ENCODE measurements at regions not wholly inside any gene's neighbourhood (a gene's known extent, or its start where the extent isn't known, plus 50 kb on each side); places are given as distances from the start of the nearest gene placed in this dataset.

DNA sequence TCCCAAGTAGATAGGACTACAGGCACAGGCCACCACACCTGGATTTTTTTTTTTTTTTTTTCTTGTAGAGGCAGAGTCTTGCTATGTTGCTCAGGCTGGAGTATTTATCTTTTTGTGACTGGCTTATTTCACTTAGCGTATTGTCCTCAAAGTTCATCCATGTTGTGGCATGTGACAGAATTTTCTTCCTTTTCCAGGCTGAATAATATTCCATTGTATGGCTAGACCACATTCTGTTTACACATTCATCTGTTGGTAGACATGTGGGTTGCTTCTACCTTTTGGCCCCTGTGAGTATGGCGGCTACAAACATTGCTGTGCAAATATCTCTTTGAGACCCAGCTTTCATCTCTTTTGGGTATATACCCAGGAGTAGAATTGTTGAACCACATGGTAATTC is 160.2 kb upstream of the SMAD3 start:
- TF ChIP-seq POLR2AphosphoS5 (IDR thresholded peaks at IDR 0.05) = no peak
- TF ChIP-seq, protein P1, sequence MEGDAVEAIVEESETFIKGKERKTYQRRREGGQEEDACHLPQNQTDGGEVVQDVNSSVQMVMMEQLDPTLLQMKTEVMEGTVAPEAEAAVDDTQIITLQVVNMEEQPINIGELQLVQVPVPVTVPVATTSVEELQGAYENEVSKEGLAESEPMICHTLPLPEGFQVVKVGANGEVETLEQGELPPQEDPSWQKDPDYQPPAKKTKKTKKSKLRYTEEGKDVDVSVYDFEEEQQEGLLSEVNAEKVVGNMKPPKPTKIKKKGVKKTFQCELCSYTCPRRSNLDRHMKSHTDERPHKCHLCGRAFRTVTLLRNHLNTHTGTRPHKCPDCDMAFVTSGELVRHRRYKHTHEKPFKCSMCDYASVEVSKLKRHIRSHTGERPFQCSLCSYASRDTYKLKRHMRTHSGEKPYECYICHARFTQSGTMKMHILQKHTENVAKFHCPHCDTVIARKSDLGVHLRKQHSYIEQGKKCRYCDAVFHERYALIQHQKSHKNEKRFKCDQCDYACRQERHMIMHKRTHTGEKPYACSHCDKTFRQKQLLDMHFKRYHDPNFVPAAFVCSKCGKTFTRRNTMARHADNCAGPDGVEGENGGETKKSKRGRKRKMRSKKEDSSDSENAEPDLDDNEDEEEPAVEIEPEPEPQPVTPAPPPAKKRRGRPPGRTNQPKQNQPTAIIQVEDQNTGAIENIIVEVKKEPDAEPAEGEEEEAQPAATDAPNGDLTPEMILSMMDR (IDR thresholded peaks at IDR 0.05) = no peak
- no peak for TF ChIP-seq POLR2A (IDR thresholded peaks at IDR 0.05)
- no peak for TF ChIP-seq EP300 (IDR thresholded peaks at IDR 0.05)
